Heart left ventricle (tissue), 16 donors: ENCODE measurements at regions not wholly inside any gene's neighbourhood (a gene's known extent, or its start where the extent isn't known, plus 50 kb on each side); places are given as distances from the start of the nearest gene placed in this dataset.
"Not testable (repeated sequence)": the region's sequence is repeated elsewhere in the genome, so short reads cannot be mapped to it uniquely, and the experiment has no call there.

ENCODE experiments used
- ATAC-seq, 4 donors: fragments of 200-7000 bp; cut with Tn5 transposase; one replicate each; pipeline ENCODE4 v1.9.1; 2020 to 2022; ENCODE audit warnings: moderate library complexity in 4 of 4, mild to moderate bottlenecking in 3 of 4, moderate number of reproducible peaks in 1 of 4
- DNase-seq, 5 donors: peaks; one replicate each; pipeline ENCODE4 v3.0.0-alpha.2; 2020
- H3K27ac ChIP-seq, 12 donors: fragments of 200-600 bp; sonication (generic) in 4 of 12; one replicate each; pipeline versions ENCODE4 v1.5.0 to v1.8.0; 2016 to 2022; ENCODE audit warnings: mild to moderate bottlenecking in 2 of 12
- H3K27me3 ChIP-seq, 9 donors: fragments of 200-600 bp; sonication (generic) in 2 of 9; one replicate each; pipeline versions ENCODE4 v1.5.1 to v1.8.0; 2016 to 2022; ENCODE audit warnings: mild to moderate bottlenecking in 3 of 9
- H3K36me3 ChIP-seq, 9 donors: fragments of 200-600 bp; sonication (generic) in 2 of 9; one replicate each; pipeline versions ENCODE4 v1.5.0 to v1.8.0; 2018 to 2022; ENCODE audit warnings: mild to moderate bottlenecking in 2 of 9
- H3K4me1 ChIP-seq, 12 donors: fragments of 200-600 bp; sonication (generic) in 4 of 12; one replicate each; pipeline versions ENCODE4 v1.5.0 to v1.8.0; 2016 to 2022; ENCODE audit warnings: mild to moderate bottlenecking in 3 of 12
- H3K4me3 ChIP-seq, 12 donors: fragments of 200-600 bp; sonication (generic) in 4 of 12; one replicate each; pipeline versions ENCODE4 v1.5.0 to v1.8.0; 2017 to 2022; ENCODE audit warnings: mild to moderate bottlenecking in 9 of 12, moderate library complexity in 4 of 12
- H3K9me3 ChIP-seq, 12 donors: fragments of 200-600 bp; sonication (generic) in 4 of 12; one replicate each; pipeline versions ENCODE4 v1.5.0 to v1.8.0; 2016 to 2022; ENCODE audit warnings: mild to moderate bottlenecking in 1 of 12
- CTCF ChIP-seq, 12 donors: fragments of 200-600 bp; sonication (generic) in 4 of 12; IDR thresholded peaks; one replicate each; pipeline versions ENCODE4 v1.5.0 to v1.8.0; 2018 to 2022; ENCODE audit warnings: antibody characterized with exemption in 12 of 12, mild to moderate bottlenecking in 5 of 12
- POLR2A ChIP-seq, 2 donors: fragments of 450-650 bp; IDR thresholded peaks; one replicate each; pipeline ENCODE4 v1.6.1; 2017; ENCODE audit warnings: antibody characterized with exemption in 2 of 2, mild to moderate bottlenecking in 2 of 2, moderate library complexity in 2 of 2
- WGBS, 4 donors: extraction: QIAGEN DNeasy Blood & Tissue Kit in 2 of 4; methylation state at CpG; one replicate each; pipeline versions ENCODE4 v1.1.5 to v1.1.7; 2013 to 2018; 5-methylcytosine and 5-hydroxymethylcytosine counted together
- intact Hi-C, 10 donors: fragments of 100-400 bp; cut with DNase I; formaldehyde crosslinking; loops; one replicate each; pipeline versions ENCODE4 v1.11.1 to v1.14.2; 2022
- donor health status: ischemic (EF 13 %, LVEDD 7.1; RV severe dilation, severe dysfunction).
- donor health status: healthy with polysubstance abuse.
- donor health status: DM: no; HTN: yes; CAD: no.
- donor health status: DM: no; HTN: no; CAD: no.
- donor health status: ischemic (EF 25% LVEDD 6.9; RV normal size, moderate dysfunction).
- donor health status: ischemic (EF 25% LVEDD 5.7; RV mildly dilated, moderate dysfunction).
- donor health status: healthy.
- donor health status: DM: yes; HTN: yes; CAD: no.
- donor health status: ischemic (EF 35%, LVEDD 5.7; RV mildly dilated, moderate dysfunction).
- donor health status: nonischemic (EF 11% LVEDD 7.7; RV severe dilation, severe dysfunction).
- donor health status: DM: yes; HTN: yes; CAD: no.
- donor health status: PGD.
- donor health status: ischemic (EF 29% LVEDD 5.4; RV normal size, mild dysfunction).
- donor health status: nonischemic (EF 23%, LVEDD 6.1; RV moderate dilation, normal function).

DNA sequence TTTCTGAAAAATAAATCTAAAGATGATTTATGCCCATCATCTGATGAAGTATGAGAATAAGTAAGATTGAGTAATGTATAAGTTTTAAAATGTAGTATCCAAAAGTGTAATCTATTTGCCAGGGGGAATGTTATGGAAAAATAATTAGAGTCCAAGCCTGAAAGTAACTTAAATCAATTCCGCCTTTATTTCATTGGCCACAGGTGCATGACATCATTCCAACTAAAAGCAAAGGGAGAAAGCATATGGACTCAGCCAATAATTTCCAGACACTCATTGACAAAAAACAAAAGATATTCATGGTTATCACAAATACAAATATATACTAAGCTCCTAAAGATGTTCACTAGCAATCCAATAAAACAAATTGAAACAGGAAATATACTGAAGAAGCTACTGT, 752.6 kb upstream of the TMEFF2 start:
- H3K27me3 ChIP-seq, result peaks cover 0 to 3% (median 0%) of the 10 kb centered on the region in 9 donors
- H3K36me3 ChIP-seq, result no peaks in the 10 kb centered on the region
- intact Hi-C loops, result no loop called here
- no peaks in the 10 kb centered on the region for H3K4me1 ChIP-seq
- H3K9me3 ChIP-seq, result no peaks in the 10 kb centered on the region
- ATAC-seq, result no peak
- TF ChIP-seq CTCF (IDR thresholded peaks at IDR 0.05) (no peak), POLR2A (IDR thresholded peaks at IDR 0.05) (no peak)
- DNase-seq, result no peak
- no peak overlapping the region for H3K27ac ChIP-seq
- H3K4me3 ChIP-seq, result no peak overlapping the region
- WGBS, 4 donors, result 89 to 96% (median 92%) methylated on average over 1 of the region's 1 CpG

GRCh38 chr2:192940767-192941166, 746.0 kb upstream of the TMEFF2 start:
- peaks cover 0 to 13% (median 0%) of the 10 kb centered on the region in 12 donors for H3K9me3 ChIP-seq
- H3K27ac ChIP-seq, result no peak overlapping the region
- WGBS, 4 donors, result 72 to 83% (median 78%) methylated on average over 1 of the region's 1 CpG
- ATAC-seq (no peak), DNase-seq (no peak)
- TF ChIP-seq POLR2A (IDR thresholded peaks at IDR 0.05), result no peak
- TF ChIP-seq CTCF (IDR thresholded peaks at IDR 0.05), result no peak
- no peaks in the 10 kb centered on the region for H3K4me1 ChIP-seq
- H3K36me3 ChIP-seq, result no peaks in the 10 kb centered on the region
- intact Hi-C loops, result no loop called here
- H3K27me3 ChIP-seq, result no peaks in the 10 kb centered on the region
- no peak overlapping the region for H3K4me3 ChIP-seq

- 0 to 63% (median 29%) methylated on average over 1 of the region's 1 CpG for WGBS, 4 donors
- Histone ChIP-seq H3K4me3 (no peak overlapping the region), H3K36me3 (no peaks in the 10 kb centered on the region), H3K27me3 (no peaks in the 10 kb centered on the region), H3K4me1 (no peaks in the 10 kb centered on the region), H3K27ac (no peak overlapping the region), H3K9me3 (peaks cover 0 to 6% (median 0%) of the 10 kb centered on the region in 12 donors)
- TF ChIP-seq POLR2A (IDR thresholded peaks at IDR 0.05) (no peak), CTCF (IDR thresholded peaks at IDR 0.05) (no peak)
- DNase-seq, result no peak
- intact Hi-C loops, result no loop called here
- ATAC-seq, result no peak
Measured at GRCh38 chr2:192932376-192932775, 737.6 kb upstream of the TMEFF2 start.

GRCh38 chr2:192921631-192922030, 726.9 kb upstream of the TMEFF2 start:
- H3K4me1 ChIP-seq, H3K36me3 ChIP-seq, H3K27me3 ChIP-seq, H3K27ac ChIP-seq, DNase-seq, H3K4me3 ChIP-seq, intact Hi-C loops, ATAC-seq: not testable (repeated sequence)
- H3K9me3 ChIP-seq, result peaks cover 0 to 14% (median 0%) of the 10 kb centered on the region in 12 donors
- 83 to 96% (median 95%) methylated on average over 4 of the region's 4 CpGs for WGBS, 4 donors

GRCh38 chr2:192901446-192901845, 706.7 kb upstream of the TMEFF2 start:
- intact Hi-C loops, result no loop called here
- Histone ChIP-seq H3K36me3 (no peaks in the 10 kb centered on the region), H3K27me3 (no peaks in the 10 kb centered on the region), H3K4me3 (no peak overlapping the region), H3K4me1 (no peaks in the 10 kb centered on the region), H3K27ac (no peak overlapping the region), H3K9me3 (peaks cover 0 to 13% (median 0%) of the 10 kb centered on the region in 12 donors)
- no peak for TF ChIP-seq CTCF (IDR thresholded peaks at IDR 0.05)
- TF ChIP-seq POLR2A (IDR thresholded peaks at IDR 0.05), result no peak
- no peak for ATAC-seq
- no peak for DNase-seq
